DMS153 treated with DMSO at 0.1 percent for 48 hours (cell line): ENCODE measurements at regions not wholly inside any gene's neighbourhood (a gene's known extent, or its start where the extent isn't known, plus 50 kb on each side); places are given as distances from the start of the nearest gene placed in this dataset.

Experiments
- DNase-seq: peaks from one replicate; lab custom pipeline; 2025; ENCODE audit not compliant: unreplicated experiment; lab: John Stamatoyannopoulos, UW

- no peak for DNase-seq
Measured at GRCh38 chr5:135724617-135725016, 109.8 kb upstream of the SLC25A48 start.

- DNase-seq, result no peak
Measured at GRCh38 chr5:135723491-135723890, 111.0 kb upstream of the SLC25A48 start.

- DNase-seq, result no peak
Measured at GRCh38 chr5:135721548-135722090, 112.8 kb upstream of the SLC25A48 start.

GRCh38 chr5:135720191-135720590 lies 114.3 kb upstream of the SLC25A48 start:
- no peak for DNase-seq

GRCh38 chr5:135719428-135720063 lies 114.9 kb upstream of the SLC25A48 start:
- DNase-seq, result no peak

- no peak for DNase-seq
Measured at GRCh38 chr5:135718651-135719050, 115.8 kb upstream of the SLC25A48 start.

- no peak for DNase-seq
Measured at GRCh38 chr5:135718151-135718550, 116.3 kb upstream of the SLC25A48 start.

GRCh38 chr5:135715267-135716055 lies 119.0 kb upstream of the SLC25A48 start:
- no peak for DNase-seq

GRCh38 chr5:135714126-135714894 lies 120.2 kb upstream of the SLC25A48 start:
- DNase-seq, result no peak

- no peak for DNase-seq
Measured at GRCh38 chr5:135713161-135713915, 121.1 kb upstream of the SLC25A48 start.

GRCh38 chr5:135711911-135712310 lies 122.6 kb upstream of the SLC25A48 start:
- DNase-seq, result no peak

GRCh38 chr5:135710045-135710675 lies 124.3 kb upstream of the SLC25A48 start:
- peak; percentile 18 for DNase-seq

GRCh38 chr5:135709208-135709575 lies 125.3 kb upstream of the SLC25A48 start:
- DNase-seq, result no peak

- no peak for DNase-seq
Measured at GRCh38 chr5:135708481-135709207, 125.8 kb upstream of the SLC25A48 start.

GRCh38 chr5:135707302-135707701 lies 127.2 kb upstream of the SLC25A48 start:
- no peak for DNase-seq

- DNase-seq, result no peak
Measured at GRCh38 chr5:135706893-135707292, 127.6 kb upstream of the SLC25A48 start.

GRCh38 chr5:135706474-135706873 lies 127.7 kb upstream of the CXCL14 start:
- no peak for DNase-seq

GRCh38 chr5:135705941-135706466 lies 127.2 kb upstream of the CXCL14 start:
- DNase-seq, result no peak

GRCh38 chr5:135705141-135705631 lies 126.4 kb upstream of the CXCL14 start:
- no peak for DNase-seq
